ENCODE measurements at regions not wholly inside any gene's neighbourhood (a gene's known extent, or its start where the extent isn't known, plus 50 kb on each side); places are given as distances from the start of the nearest gene placed in this dataset.

GRCh38 chr4:152032722-152033131 lies 271.9 kb upstream of the GATB start:
- no peak for TF ChIP-seq POLR2AphosphoS5 (IDR thresholded peaks at IDR 0.05)
- no peak for TF ChIP-seq CTCF (IDR thresholded peaks at IDR 0.05)
- TF ChIP-seq POLR2A (IDR thresholded peaks at IDR 0.05), result no peak
